T-helper 17 cell (primary cell): ENCODE measurements at regions not wholly inside any gene's neighbourhood (a gene's known extent, or its start where the extent isn't known, plus 50 kb on each side); places are given as distances from the start of the nearest gene placed in this dataset.
A peak's percentile ranks its signal among the peaks of the same experiment; 100 is the strongest.

Experiments used
- ATAC-seq: fragments of 150-1000 bp; cut with Tn5 transposase; 2 replicates; pipeline ENCODE4 v1.10.0; 2021; ENCODE audit warnings: mild to moderate bottlenecking, moderate library complexity
- DNase-seq, 3 donors: peaks; one replicate each; pipeline versions ENCODE4 v3.0.0 to v3.0.0-alpha.2; 2020 to 2021
- H3K9me3 ChIP-seq: one replicate; pipeline ENCODE4 v1.7.0; 2013; ENCODE audit warnings: low read length, mild to moderate bottlenecking; ENCODE audit not compliant: control insufficient read depth, poor library complexity, severe bottlenecking
- H3K27ac Mint-ChIP-seq: one replicate; pipeline ENCODE4 v1.8.0; 2022; ENCODE audit warnings: mild to moderate bottlenecking, moderate library complexity, mixed read lengths
- H3K27me3 Mint-ChIP-seq: one replicate; pipeline ENCODE4 v1.8.0; 2022; ENCODE audit warnings: mixed read lengths
- H3K36me3 Mint-ChIP-seq: one replicate; pipeline ENCODE4 v1.8.0; 2022; ENCODE audit warnings: low read depth, mixed read lengths
- H3K4me1 Mint-ChIP-seq: one replicate; pipeline ENCODE4 v1.8.0; 2022; ENCODE audit warnings: mild to moderate bottlenecking, mixed read lengths
- H3K4me3 Mint-ChIP-seq: one replicate; pipeline ENCODE4 v1.8.0; 2022; ENCODE audit warnings: mild to moderate bottlenecking, moderate library complexity, mixed read lengths

DNA sequence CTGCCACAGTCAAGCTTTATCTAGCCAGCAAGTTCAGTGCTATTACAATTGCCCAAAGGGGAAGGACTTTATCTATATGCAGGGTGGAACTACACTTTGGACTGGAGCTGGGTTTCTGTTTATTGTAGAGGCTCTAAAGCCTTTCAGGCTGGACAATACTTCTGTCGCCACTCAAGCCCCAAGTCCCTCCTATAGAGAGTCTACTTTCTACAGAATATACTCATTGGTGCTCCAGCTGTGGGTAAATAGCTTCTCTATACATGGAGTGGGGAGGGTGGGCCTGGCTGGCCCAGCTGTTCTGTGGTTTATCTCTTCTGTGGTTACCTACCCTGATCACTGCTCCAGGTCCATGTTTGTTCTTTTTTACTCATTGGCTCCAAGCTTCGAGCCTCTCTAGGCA is 151.8 kb upstream of the MYLIP start:
- Mint-ChIP-seq H3K4me3 (no peak overlapping the region), H3K27ac (no peak overlapping the region), H3K4me1 (no peaks in the 10 kb centered on the region), H3K27me3 (peaks cover 1% of the 10 kb centered on the region), H3K36me3 (no peaks in the 10 kb centered on the region)
- no peaks in the 10 kb centered on the region for H3K9me3 ChIP-seq
- DNase-seq, result no peak
- ATAC-seq, result no peak

DNA sequence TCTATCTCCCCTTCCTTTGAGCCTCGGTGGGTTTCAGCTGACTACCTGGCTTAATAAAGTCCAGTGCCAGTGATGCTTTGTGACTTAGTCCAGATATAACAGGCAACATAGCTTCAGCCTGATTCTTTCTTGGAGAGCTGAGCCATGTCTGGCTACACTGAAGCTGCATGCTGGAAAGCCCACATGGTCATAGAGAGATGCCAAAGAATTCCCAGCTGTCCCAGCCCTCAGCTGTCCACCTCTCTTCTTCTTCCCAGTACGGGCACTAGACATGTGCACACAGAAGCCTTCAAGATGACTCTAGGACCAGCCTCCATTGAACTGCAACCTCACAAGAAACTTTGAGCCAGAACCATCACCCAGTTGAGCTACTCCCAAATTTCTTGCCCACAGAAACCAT is 154.1 kb upstream of the MYLIP start:
- ATAC-seq (no peak), DNase-seq (no peak)
- H3K9me3 ChIP-seq, result no peaks in the 10 kb centered on the region
- H3K27ac Mint-ChIP-seq, result no peak overlapping the region
- no peaks in the 10 kb centered on the region for H3K36me3 Mint-ChIP-seq
- H3K4me1 Mint-ChIP-seq, result no peaks in the 10 kb centered on the region
- no peak overlapping the region for H3K4me3 Mint-ChIP-seq
- no peaks in the 10 kb centered on the region for H3K27me3 Mint-ChIP-seq

GRCh38 chr6:15970517-15970916 is 158.4 kb upstream of the MYLIP start:
- no peaks in the 10 kb centered on the region for H3K9me3 ChIP-seq
- Mint-ChIP-seq H3K36me3 (no peaks in the 10 kb centered on the region), H3K27me3 (peaks cover 6% of the 10 kb centered on the region), H3K4me3 (no peak overlapping the region), H3K4me1 (no peaks in the 10 kb centered on the region), H3K27ac (no peak overlapping the region)
- ATAC-seq (no peak), DNase-seq (no peak)

GRCh38 chr6:15969236-15969778 is 159.6 kb upstream of the MYLIP start:
- DNase-seq (no peak), ATAC-seq (no peak)
- Mint-ChIP-seq H3K27me3 (peaks cover 6% of the 10 kb centered on the region), H3K36me3 (no peaks in the 10 kb centered on the region), H3K4me1 (no peaks in the 10 kb centered on the region), H3K4me3 (no peak overlapping the region), H3K27ac (no peak overlapping the region)
- H3K9me3 ChIP-seq, result no peaks in the 10 kb centered on the region

- H3K4me3 Mint-ChIP-seq, result no peak overlapping the region
- H3K27ac Mint-ChIP-seq, result no peak overlapping the region
- H3K36me3 Mint-ChIP-seq, result no peaks in the 10 kb centered on the region
- ATAC-seq (no peak), DNase-seq (no peak)
- H3K9me3 ChIP-seq, result no peaks in the 10 kb centered on the region
- no peaks in the 10 kb centered on the region for H3K4me1 Mint-ChIP-seq
- H3K27me3 Mint-ChIP-seq, result peaks cover 6% of the 10 kb centered on the region
These were observed 160.4 kb upstream of the MYLIP start for GRCh38 chr6:15968519-15968918.

DNA sequence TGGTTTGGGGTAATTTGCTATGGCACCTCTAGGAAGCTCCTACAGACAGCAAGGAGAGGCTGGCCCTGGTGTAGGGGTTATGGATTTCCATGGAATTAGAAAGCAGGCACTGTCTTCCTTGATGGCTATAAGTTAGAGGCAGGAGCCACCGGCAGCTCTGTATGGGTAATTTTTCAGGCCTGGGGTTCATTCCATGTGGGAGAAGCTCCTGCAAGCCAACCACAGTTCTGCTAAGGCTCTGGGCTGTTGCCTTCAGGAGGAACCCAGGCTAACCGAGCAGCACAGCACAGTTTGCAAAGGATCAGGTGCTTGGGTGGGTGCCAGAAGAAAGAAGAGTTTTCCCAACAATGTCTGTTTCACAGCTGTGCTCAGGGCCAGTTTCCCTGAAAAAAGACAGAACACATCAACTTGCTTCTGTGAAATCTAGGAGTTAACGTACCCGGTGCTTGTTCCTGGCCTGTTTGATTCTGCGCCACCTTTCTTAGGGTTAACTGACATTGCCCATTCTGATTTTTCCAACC is 162.8 kb upstream of the MYLIP start:
- no peak for ATAC-seq
- peaks cover 6% of the 10 kb centered on the region for H3K27me3 Mint-ChIP-seq
- peaks cover 7% of the 10 kb centered on the region for H3K4me1 Mint-ChIP-seq
- no peaks in the 10 kb centered on the region for H3K36me3 Mint-ChIP-seq
- no peak for DNase-seq
- H3K4me3 Mint-ChIP-seq, result no peak overlapping the region
- H3K27ac Mint-ChIP-seq, result no peak overlapping the region
- H3K9me3 ChIP-seq, result no peaks in the 10 kb centered on the region

GRCh38 chr6:15962449-15962764 is 166.5 kb upstream of the MYLIP start:
- Mint-ChIP-seq H3K27me3 (peaks cover 4% of the 10 kb centered on the region), H3K4me3 (no peak overlapping the region), H3K4me1 (peaks cover 7% of the 10 kb centered on the region), H3K27ac (peak overlapping the region; percentile 68), H3K36me3 (no peaks in the 10 kb centered on the region)
- ATAC-seq (no peak), DNase-seq (no peak)
- no peaks in the 10 kb centered on the region for H3K9me3 ChIP-seq

- peaks cover 4% of the 10 kb centered on the region for H3K27me3 Mint-ChIP-seq
- no peak overlapping the region for H3K4me3 Mint-ChIP-seq
- H3K9me3 ChIP-seq, result no peaks in the 10 kb centered on the region
- H3K27ac Mint-ChIP-seq, result peak overlapping the region; percentile 68
- no peaks in the 10 kb centered on the region for H3K36me3 Mint-ChIP-seq
- H3K4me1 Mint-ChIP-seq, result peaks cover 7% of the 10 kb centered on the region
- no peak for ATAC-seq
- DNase-seq, result no peak
These were observed 167.0 kb upstream of the MYLIP start for GRCh38 chr6:15961635-15962448.

GRCh38 chr6:15960740-15961634 is 167.9 kb upstream of the MYLIP start:
- no peak for DNase-seq
- H3K27ac Mint-ChIP-seq, result no peak overlapping the region
- no peaks in the 10 kb centered on the region for H3K9me3 ChIP-seq
- no peak overlapping the region for H3K4me3 Mint-ChIP-seq
- H3K27me3 Mint-ChIP-seq, result peaks cover 4% of the 10 kb centered on the region
- no peaks in the 10 kb centered on the region for H3K36me3 Mint-ChIP-seq
- H3K4me1 Mint-ChIP-seq, result peaks cover 9% of the 10 kb centered on the region
- ATAC-seq, result no peak

DNA sequence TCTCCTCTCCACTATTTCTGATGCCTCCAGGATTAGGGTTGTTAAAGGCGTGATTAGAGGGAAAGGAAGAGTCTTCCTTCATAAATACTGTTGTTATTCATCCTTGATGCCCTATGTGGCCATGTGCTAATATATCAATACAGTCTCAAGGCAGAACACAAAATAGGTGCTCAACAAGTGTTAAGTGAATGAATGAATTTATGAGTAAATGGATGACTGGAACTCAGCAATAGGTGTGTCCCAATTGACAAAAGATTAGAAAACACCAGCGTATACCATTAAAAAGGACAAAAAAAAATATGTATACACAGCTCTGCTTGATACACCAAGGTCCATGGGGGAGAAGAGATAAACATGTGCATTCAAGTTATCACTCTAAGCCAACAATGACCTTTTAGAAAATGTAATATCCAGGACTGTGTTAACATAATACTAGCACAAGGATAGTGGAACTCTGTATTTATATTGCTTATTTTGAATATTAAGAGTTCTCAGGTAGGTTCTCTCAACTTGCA is 171.2 kb upstream of the MYLIP start:
- Mint-ChIP-seq H3K4me3 (no peak overlapping the region), H3K27ac (no peak overlapping the region), H3K27me3 (peaks cover 4% of the 10 kb centered on the region), H3K36me3 (no peaks in the 10 kb centered on the region), H3K4me1 (peaks cover 16% of the 10 kb centered on the region)
- DNase-seq (no peak), ATAC-seq (no peak)
- H3K9me3 ChIP-seq, result no peaks in the 10 kb centered on the region

DNA sequence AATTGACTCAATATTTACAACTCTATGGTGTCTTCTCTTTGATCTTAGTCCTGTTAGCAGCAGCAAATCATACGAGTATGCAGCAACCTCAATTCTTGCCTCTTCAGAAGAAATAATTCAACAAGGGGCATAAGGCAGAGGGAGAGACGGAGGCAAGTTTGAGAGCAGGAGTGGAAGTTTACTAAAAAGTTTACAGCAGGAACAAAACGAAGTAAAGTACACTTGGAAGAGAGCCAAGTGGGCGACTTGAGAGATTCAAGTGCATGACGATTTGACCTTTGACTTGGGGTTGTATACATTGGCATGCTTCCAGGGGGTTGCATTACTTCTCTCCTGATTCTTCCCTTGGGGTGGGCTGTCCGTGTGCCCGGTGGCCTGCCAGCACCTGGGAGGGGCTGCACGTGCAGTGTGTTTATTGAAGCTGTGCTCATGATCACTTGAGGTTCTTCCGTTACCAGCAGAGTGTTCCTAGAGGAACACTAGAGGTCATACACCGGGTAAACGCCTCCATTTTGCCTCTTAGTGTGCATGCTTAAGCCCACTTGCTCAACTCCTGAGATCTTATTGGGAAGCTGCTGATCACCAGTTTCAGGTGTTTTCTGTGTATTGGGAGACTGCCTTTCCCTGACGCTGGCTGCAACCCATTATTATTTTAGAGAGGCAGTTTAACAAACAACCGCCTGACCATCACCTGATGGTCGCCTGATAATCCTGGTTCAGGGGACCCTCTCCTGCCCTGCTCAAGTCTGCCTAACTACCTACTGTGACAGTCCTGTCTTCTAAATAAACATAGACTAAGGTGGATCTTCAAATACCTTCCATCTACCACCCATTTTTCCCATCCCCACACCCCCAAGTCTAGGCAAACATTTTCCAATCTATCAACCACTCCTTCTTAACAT is 172.4 kb upstream of the MYLIP start:
- Mint-ChIP-seq H3K36me3 (no peaks in the 10 kb centered on the region), H3K4me3 (no peak overlapping the region), H3K4me1 (peaks cover 13% of the 10 kb centered on the region), H3K27ac (peak overlapping the region; percentile 19), H3K27me3 (peaks cover 4% of the 10 kb centered on the region)
- no peaks in the 10 kb centered on the region for H3K9me3 ChIP-seq
- DNase-seq (no peak), ATAC-seq (no peak)

DNA sequence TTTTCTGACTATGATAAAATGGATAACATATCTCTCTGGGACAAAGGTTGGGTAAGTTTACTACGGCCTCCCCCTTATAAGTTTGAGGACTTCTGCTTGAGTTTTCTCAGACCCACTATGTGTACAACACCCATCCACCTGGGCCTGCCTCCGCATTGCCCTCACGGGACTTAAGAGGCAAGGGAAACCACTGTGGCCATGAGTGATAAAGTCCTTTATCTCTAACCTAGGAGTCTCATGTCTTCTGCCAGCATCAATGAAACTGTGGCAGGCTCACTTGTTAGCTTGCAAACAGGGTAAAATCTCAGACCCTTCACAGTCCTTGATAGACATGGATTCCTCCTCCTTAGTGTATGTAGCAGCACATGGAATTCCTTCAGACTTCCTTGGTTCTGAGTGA is 173.4 kb upstream of the MYLIP start:
- Mint-ChIP-seq H3K4me3 (no peak overlapping the region), H3K4me1 (peaks cover 13% of the 10 kb centered on the region), H3K36me3 (no peaks in the 10 kb centered on the region), H3K27ac (peak overlapping the region; percentile 19), H3K27me3 (peaks cover 4% of the 10 kb centered on the region)
- no peak for DNase-seq
- ATAC-seq, result no peak
- H3K9me3 ChIP-seq, result no peaks in the 10 kb centered on the region
